ENCODE measurements at regions not wholly inside any gene's neighbourhood (a gene's known extent, or its start where the extent isn't known, plus 50 kb on each side); places are given as distances from the start of the nearest gene placed in this dataset.

- TF ChIP-seq CTCF (IDR thresholded peaks at IDR 0.05) (no peak), POLR2AphosphoS5 (IDR thresholded peaks at IDR 0.05) (no peak)
These were observed 244.3 kb downstream of the METTL4 start for GRCh38 chr18:2326999-2327398.

All from breast epithelium (tissue), 3 donors.